NCI-H1048 (cell line): ENCODE measurements at regions not wholly inside any gene's neighbourhood (a gene's known extent, or its start where the extent isn't known, plus 50 kb on each side); places are given as distances from the start of the nearest gene placed in this dataset.

Experiments
- DNase-seq: peaks from one replicate; lab custom pipeline; 2025; lab: John Stamatoyannopoulos, UW

GRCh38 chr13:44219577-44220548 is 153.8 kb upstream of the SERP2 start:
- DNase-seq, result no peak

GRCh38 chr13:44220948-44221347 is 152.7 kb upstream of the SERP2 start:
- DNase-seq, result no peak

DNA sequence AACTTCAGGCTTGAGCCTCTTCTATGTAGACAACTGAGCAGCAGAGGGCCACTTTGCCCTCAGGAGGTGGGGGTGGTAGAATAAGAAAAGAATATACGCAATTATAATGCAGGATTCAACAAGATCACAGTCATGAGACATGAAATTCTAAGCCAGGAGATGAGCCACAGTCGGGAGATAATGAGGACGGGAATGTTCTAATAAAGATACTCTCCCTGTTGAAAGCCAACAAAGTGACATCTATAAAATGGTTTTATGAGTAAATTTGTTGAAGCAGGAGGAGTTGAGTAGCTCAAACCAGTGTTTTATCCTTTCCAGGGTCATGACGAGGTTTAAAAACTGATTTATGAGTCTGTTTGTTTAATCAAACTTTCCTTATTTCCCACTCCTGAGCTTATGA is 152.0 kb upstream of the SERP2 start:
- DNase-seq, result no peak

GRCh38 chr13:44223770-44224444 is 149.7 kb upstream of the SERP2 start:
- DNase-seq, result no peak

DNA sequence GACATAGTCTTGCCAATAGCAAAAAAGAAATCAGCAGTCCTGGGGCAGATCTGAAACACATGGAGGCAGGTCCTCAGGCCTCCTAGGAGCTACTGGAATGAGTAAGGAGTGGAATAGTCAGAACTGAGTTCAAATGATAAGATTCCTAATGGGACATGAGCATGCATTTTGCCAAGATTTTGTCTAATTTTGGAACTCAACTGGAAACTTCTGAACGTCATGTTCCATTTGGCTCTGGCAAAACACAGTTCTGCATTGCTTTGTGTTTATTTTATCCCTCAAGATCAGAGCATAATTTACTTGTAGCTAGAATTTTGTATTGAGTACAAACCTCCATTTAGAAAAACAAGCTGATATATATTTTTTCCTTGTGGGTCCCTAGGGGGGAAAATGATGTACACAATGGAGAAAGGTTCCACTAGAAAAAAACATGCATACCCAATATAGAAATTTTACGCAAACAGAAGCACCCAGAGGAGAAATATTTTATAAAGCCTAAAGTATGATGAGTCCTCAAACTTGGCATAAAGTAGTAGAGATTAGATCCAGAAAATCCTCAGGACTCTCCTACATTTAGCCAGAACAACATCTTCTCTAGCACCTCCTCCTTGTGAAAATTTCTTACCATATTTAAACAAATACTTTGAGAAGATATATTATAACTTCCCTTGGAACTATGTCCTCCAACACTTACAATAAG is 149.0 kb upstream of the SERP2 start:
- DNase-seq, result no peak

- DNase-seq, result no peak
These were observed 144.1 kb upstream of the SERP2 start for GRCh38 chr13:44229371-44230030.

GRCh38 chr13:44230071-44230470 is 143.6 kb upstream of the SERP2 start:
- DNase-seq, result no peak

GRCh38 chr13:44230736-44231135 is 142.9 kb upstream of the SERP2 start:
- no peak for DNase-seq

DNA sequence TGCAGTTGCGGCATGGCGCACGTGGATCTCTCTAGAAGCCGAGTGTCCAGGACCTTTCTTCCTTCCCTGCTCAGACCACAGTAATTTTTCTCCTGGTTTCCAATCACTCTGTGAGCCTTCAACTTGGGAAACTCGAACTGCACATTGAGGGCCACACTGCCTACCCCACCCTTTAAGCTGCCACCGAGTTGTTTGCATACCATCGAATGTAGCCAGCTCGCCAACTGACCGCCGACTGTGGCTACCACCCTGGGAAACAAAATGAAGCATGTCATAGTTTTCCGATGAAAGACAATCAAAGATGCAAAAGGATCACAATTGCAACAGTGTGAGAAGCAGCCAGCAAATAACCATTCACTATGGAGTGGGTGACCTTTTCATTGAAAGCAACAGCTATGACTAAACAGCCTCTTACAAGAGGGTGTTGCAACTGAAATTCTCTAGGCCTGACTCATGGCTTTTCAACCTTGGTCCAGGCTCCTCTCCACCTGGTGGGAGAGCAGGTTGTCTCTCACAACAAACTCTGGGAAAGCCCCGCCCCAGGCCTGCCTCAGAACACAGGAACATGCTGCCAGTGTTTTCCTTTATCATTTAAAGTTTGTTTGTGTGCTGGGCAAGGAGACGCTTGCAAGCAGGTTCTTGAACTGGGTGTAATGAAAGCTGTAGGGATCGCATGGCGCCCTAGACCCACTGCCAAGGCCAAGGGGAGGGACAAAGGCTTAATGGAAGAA is 141.7 kb upstream of the SERP2 start:
- DNase-seq, result no peak

- no peak for DNase-seq
These were observed 140.8 kb upstream of the SERP2 start for GRCh38 chr13:44232774-44233173.

DNA sequence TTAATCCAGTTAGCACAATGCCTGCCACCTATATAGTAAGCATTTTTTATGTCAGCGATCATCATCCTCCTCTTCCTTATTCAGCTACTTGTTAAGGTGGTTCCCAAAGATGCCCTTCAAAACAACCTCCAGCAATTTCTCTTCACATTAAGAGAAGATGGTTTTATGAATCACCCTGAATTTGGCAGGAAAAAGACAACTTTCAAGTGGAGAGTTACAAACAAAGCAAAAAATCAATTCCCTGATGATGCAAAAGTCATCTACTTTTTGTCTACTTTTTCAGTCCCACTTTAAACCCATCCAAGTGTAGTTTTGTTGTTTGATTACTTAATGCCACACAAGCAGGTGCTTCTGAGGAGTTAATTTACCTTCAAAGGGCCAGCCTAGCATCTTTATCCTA is 139.1 kb upstream of the SERP2 start:
- no peak for DNase-seq

DNA sequence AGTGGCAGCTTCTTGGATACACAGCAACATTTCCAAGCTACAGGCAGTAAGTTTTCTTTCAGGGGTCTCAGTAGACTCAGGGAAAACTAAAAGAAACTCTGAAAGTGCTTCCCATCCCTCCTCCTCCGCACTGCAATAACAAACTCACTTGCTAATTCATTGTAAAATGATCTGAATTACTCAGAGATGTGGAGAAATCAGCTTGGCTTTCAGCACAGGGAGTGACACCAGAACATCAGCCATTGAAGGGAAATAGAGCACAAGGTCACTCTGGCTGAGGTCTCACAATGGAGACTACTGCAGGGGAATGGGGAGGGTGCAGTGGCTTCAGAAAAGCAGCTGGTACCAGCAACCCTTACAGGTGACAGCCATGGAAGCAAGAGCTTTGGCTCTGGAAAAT is 137.3 kb upstream of the SERP2 start:
- no peak for DNase-seq

- no peak for DNase-seq
These were observed 136.8 kb upstream of the SERP2 start for GRCh38 chr13:44236801-44237207.

- no peak for DNase-seq
These were observed 136.3 kb upstream of the SERP2 start for GRCh38 chr13:44237276-44237767.

GRCh38 chr13:44237881-44238421 is 135.7 kb upstream of the SERP2 start:
- DNase-seq, result no peak

DNA sequence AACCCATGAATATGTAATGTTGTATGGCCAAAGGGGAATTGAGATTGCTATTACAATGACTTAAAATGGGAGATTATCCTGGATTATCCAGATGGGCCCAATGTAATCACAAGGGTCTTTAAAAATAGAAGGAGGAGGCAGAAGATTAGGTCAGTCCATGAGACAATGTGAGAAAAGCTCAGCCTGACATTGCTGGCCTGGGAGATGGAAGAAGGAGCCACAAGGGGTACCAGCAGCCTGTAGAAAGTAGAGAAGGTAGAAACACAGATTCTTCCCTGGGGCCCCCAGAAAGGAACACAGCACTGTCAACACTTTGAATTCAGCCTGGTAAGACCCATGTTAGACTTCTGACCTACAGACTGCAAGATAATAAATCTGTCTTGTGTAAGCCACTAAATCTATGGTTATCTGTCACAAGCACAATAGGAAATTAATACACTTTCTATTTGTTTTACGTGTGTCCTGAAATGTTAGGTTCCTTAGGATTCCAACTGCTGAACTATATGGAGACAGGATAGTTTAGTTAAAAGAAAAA is 132.9 kb upstream of the SERP2 start:
- DNase-seq, result no peak

DNA sequence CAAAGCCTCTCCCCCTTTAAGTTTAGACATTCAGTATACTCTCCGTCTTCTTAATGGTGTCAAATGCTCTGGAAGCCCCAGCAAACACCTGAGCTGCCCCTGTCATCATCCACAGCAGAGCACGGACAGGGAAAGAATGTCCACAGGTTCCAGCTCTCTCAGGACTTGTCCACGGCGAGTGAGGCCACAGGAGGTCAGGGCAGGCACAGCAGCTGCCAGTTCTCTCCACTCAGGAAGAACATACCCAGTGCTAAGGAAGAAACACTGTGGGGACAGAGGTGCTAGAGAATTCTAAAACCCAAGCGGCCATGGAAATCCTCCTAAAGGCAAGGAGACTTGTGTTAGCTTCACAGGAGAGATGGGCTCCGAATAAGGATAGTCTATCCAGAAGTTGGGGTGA is 132.0 kb upstream of the SERP2 start:
- no peak for DNase-seq

DNA sequence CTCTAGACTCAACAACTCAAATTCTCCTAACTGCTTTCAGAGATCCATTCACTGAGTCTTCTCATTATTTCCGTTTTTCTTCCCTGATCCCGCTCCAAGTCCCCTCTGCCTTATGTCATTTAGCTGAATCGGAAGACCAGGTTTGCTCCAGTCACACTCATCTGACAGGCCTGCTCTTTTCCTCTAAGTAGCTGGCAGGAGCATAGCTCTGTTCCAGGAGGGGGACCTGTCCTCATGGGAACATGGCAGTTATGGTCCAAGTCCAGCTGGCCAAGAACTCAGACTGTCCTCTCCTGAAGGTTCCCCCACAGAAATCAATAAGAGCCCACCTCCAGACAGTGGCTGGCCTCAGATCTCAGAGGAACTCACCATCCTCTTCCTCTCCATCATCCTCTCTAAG is 130.9 kb upstream of the SERP2 start:
- DNase-seq, result no peak

DNA sequence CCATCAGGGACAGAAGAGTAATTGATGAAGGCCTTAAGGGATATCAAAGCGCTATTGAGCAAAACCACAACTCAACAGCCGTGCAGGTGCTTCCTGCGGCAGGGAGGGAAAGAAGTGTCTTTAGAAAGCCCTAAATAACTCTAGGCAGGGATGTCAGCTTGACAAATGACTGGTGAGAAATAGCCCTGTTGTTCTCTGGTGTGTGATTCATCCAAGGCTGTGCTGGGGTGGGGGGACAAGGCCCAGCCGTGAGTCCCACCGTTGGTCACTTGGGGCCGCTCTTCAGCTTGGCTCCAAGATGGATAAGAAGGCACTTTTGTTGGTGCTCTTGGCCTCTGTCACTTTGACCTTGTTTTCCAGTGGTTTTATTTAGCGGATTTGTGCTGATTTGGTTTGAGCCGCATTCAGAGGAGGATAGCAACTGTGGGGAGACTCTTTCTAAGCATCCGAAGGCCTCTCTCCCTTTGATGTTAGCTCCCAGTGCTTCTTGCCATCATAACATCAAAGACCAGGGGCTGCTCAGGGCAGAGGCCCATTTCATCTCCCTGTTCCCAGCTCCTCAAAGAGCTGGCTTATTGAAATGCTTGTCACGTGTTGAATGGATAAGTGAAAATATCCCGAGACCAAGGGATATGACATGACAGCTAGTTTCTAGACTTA is 130.3 kb upstream of the SERP2 start:
- no peak for DNase-seq

DNA sequence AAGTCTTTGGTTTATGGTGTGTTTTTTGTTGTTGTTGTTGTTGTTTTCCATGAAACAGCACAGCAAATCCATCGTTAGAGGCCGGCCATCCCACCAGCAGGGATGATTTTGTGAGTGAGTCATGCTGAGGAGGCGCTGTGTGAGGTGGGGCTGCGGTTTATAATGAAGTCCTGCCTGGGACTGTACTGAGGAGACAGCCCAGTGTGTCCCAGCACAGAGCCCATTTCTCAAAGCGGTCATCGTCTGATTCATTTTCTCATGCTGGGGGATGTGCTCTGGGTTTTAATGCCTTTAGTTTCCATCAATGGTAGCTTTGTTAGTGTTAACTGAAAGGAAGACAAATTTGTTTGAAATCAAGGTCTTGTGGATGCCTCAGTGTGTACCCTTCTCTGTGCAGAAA is 129.3 kb upstream of the SERP2 start:
- DNase-seq, result no peak
